GM21447 (cell line): ENCODE measurements at regions not wholly inside any gene's neighbourhood (a gene's known extent, or its start where the extent isn't known, plus 50 kb on each side); places are given as distances from the start of the nearest gene placed in this dataset.

Experiments
- ATAC-seq: cut with Tn5 transposase; IDR thresholded peaks from one replicate; pipeline ENCODE4 v1.9.1; 2021; ENCODE audit not compliant: unreplicated experiment

DNA sequence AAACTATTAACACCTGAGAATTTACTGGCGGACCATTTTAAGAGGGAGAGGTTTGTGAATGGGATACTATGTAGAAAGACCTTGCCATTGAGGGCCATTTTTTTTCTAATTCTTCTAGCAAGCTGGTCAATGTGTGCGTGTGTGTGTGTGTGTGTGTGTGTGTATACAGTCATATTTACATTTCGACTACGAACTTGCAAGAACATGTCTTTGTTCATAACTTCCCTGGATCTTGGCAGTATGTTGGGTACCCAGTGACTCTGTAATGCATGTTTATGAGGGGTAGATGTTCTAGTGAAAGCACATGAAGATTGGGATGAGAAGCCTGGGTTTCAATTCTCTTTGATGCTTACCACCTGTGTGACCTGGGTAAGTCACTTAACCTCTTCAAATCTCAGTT lies 133.6 kb downstream of the UBE2E3 start:
- ATAC-seq: no peak

GRCh38 chr2:181116261-181116660 lies 135.9 kb downstream of the UBE2E3 start:
- ATAC-seq: no peak

DNA sequence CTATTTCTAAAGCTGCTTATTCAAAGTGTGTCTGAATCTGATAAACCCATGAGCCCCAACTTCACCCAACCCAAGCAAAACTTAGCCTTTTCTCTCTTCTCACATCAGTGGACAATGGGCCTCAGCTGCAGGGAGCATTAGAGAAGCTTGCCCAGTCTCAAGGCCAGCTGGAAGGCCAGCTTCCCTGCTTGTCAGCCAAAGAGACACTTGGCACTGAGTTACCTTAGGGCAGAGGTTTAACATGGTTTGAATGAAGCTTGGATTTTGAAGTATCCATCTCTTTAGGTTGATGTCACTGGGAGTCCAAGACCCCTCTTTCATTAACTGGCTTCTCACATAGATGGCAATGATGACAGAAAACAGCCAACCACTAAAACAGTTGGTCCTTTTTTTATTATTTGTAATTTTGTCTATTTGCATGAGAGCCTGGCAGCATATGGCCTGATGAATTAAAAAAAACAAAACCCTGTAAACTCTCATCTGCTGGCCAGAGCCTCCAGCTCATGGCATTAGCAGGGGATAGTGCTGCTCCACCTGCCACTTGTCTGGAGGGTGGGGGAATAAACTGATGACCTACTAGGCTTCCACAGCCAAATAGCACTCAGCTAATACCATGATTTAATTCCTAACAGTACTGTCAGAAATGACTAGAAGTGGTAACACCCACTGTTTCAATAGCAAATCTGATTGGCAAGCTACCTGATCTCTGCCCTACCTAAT lies 137.0 kb downstream of the UBE2E3 start:
- no peak for ATAC-seq

GRCh38 chr2:181120625-181121024 lies 140.2 kb downstream of the UBE2E3 start:
- no peak for ATAC-seq

GRCh38 chr2:181121996-181122395 lies 141.6 kb downstream of the UBE2E3 start:
- no peak for ATAC-seq

- ATAC-seq: no peak
Measured at GRCh38 chr2:181122601-181123000, 142.2 kb downstream of the UBE2E3 start.

DNA sequence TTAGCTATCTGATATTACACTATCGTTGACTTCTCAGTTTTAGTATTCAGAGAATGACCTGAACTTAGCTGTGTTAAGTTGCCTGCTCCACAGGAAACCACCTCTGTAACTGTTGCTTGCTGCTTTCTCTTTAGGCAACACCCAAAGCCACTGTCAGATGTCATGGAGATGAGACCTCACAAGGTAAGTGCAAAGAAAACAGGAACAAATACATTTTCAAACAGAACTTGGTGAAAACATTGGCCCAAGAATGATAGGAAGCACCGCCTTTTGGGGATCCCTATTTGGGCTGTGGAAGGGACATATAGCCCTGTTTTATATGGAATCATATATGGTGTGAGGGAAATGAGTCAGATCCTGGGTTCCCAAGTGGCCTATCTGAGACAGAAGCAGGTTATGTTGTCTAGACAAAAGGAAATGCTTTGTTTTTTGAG lies 143.4 kb downstream of the UBE2E3 start:
- ATAC-seq: peak; percentile 95

GRCh38 chr2:181124497-181124896 lies 144.1 kb downstream of the UBE2E3 start:
- ATAC-seq: no peak

DNA sequence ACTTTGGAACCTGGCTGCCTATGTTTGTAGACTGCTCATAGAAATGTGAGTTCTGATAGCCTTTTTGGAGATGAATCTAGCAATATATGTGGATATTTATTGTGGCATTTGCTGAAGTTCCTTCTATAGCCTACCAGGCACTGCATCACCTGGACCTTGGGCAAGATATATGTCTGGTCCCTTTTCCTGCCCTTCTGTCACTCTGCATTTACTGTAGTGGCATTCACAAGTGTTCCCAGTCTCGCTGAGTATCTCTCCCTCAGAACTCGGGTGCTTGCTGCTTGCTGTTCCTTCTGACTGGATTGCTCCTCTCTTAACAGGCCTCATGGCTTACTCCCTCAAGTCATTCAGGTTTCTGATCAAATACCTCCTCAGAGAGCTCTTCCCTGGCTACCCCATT lies 145.0 kb downstream of the UBE2E3 start:
- ATAC-seq: no peak

DNA sequence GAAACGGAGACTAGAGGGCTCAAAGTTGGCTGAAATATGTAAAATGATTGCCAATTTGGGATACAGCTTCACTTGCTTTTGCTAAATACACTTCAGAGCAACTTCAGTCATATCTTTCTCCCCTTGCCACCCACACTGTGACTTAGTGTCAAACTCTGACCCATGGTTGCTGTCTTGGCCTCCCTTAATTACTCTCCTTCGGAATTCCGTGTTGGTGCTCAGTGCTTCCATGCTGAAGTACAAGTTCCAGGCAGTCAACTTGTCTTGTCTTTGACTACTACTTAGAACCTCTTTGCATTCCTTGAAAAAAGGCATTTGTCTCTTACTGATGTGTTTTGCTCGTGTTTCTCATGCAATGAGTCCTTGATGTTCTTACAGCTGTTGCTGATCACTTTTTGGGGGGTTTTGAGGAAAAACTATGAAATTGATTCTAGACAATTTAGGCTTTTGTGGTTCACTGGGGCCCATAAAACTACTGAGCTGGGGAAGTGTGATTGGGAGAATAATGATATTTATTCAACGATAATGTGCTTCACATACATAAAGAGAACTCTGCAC lies 146.0 kb downstream of the UBE2E3 start:
- no peak for ATAC-seq

- ATAC-seq: peak; percentile 55
Measured at GRCh38 chr2:181128199-181128598, 147.8 kb downstream of the UBE2E3 start.

DNA sequence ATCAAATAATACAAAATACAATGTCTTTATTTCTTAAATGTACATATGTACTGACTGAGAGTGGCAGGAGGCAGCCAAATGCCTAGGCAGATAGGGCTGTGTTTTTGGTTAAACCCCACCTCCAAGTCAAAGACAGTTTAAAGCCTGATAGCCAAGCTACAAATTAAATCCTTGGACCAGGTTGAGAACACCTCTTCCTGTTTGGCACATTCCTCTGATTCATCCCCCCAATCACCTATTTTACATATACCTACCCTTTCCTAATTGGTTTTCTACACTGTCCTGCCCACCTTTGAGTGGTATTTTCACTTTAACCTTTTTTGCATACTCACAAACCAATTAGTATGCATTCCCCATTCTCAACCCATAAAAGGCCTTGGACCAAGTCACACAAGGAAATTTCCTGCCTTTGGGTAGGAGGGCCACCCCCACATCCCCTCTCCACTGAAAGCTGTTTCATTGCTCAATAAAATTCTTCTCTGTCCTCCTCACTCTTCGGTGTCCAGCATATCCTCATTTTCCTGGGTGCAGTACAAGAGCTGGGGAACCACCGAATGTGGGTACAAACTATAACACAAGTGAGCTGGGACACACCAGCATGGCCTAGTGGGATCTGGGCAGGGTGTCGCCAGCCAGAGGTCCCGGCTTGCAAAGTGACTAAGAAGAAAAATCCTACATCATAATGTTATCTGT lies 149.1 kb downstream of the UBE2E3 start:
- ATAC-seq: no peak

GRCh38 chr2:181130686-181131085 lies 150.3 kb downstream of the UBE2E3 start:
- no peak for ATAC-seq

GRCh38 chr2:181131584-181131983 lies 151.2 kb downstream of the UBE2E3 start:
- no peak for ATAC-seq

GRCh38 chr2:181138816-181139215 lies 158.4 kb downstream of the UBE2E3 start:
- no peak for ATAC-seq

DNA sequence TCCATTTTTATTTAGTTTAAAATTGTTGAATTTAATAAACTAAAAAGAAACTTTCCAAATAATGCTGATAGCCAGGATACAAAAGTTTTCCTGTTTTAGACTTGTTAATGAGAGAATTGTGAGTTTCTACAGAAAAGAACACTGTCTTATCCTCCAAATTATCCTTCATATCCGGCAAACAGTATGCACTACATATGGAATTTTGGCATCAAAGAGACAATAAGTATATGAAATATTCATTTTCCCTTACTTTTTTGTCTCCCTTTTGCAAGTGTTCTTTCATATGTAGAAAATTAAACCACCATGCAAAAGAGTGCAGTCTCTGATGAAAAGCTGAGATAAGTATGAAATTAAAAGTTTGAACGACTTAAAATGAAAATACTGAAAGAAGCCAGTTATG lies 159.4 kb downstream of the UBE2E3 start:
- no peak for ATAC-seq

GRCh38 chr2:181140414-181140813 lies 160.0 kb downstream of the UBE2E3 start:
- ATAC-seq: no peak

DNA sequence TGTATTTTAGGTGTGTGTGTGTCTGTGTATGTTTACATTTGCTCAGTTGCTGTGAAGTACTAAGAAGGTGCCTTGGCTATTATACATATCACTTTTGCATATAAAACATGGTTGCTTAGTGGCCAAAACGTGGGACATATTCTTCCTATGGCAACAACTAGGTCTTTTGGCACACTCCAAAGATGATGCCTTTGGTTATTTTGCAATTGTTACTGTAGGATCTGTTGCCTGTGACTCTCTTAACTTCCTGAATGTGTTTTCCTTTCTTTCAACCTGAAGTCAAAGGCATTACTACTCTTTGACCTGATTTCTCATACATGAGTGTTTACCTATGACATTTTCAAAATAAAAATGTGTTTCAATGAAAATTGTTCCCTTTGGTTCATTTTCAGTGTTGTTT lies 160.5 kb downstream of the UBE2E3 start:
- no peak for ATAC-seq

- no peak for ATAC-seq
Measured at GRCh38 chr2:181141676-181142075, 161.3 kb downstream of the UBE2E3 start.

DNA sequence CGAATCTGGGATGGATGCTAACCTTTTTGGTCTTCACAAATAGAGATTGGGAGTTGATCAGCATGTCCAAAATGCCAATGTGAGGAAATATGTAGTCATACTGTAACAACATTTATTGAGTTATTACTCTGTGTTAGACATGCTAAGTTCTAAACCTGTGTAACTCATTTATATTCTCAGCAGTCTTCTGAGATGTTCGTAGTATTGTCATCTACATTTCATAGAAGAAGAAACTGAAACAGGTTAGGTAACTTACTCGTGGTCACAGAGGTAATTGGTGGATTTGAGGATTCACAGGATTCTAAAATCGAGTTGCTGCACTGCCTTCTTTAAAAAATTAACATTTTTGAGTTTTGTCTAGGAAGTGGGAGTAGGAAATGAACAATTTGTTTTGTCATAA lies 162.1 kb downstream of the UBE2E3 start:
- ATAC-seq: no peak

- no peak for ATAC-seq
Measured at GRCh38 chr2:181143790-181144300, 163.4 kb downstream of the UBE2E3 start.

DNA sequence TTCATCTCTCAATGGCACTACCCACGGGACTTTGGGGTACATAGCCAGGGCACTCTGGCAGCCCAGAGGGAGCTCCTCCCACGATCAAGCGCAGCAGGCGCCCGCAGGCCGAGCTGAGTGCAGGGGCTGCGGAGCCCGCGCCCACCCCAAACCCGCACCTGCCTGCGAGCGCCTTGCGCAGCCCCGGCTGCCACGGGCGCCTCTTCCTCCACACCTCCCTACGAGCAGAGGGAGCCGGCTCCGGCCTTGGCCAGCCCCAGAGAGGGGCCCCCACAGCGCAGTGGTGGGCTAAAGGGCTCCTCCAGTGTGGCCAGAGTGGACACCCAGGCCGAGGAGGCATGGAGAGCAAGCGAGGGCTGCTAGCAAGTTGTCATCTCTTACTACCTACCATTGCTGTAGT lies 165.2 kb downstream of the UBE2E3 start:
- no peak for ATAC-seq
